SK-N-SH (cell line): ENCODE measurements at regions not wholly inside any gene's neighbourhood (a gene's known extent, or its start where the extent isn't known, plus 50 kb on each side); places are given as distances from the start of the nearest gene placed in this dataset.

Source experiments
- CTCF ChIA-PET: fragments of 300-600, 350-600 bp; formaldehyde crosslinking; extraction: SDS; loops from one replicate; lab custom pipeline; 2021; lab: Yijun Ruan, JAX
- POLR2A ChIA-PET: fragments of 350-600 bp; sonication (Branson Sonifier 250); formaldehyde crosslinking; extraction: SDS; loops from one replicate; lab custom pipeline; 2020; ENCODE audit warnings: antibody characterized with exemption, inconsistent platforms; lab: Yijun Ruan, JAX
- DNase-seq: peaks from one replicate; pipeline ENCODE4 v3.0.0; 2012
- H2AFZ ChIP-seq: fragments of 200-600 bp; sonication (generic); 2 replicates; pipeline ENCODE4 v1.8.1; 2016; ENCODE audit warnings: antibody characterized with exemption, mild to moderate bottlenecking, low read depth
- H3F3A ChIP-seq: fragments of 200-600 bp; sonication (generic); replicated peaks from 2 replicates; pipeline ENCODE3; 2016; ENCODE audit warnings: antibody characterized with exemption, mild to moderate bottlenecking; ENCODE audit not compliant: insufficient read depth
- H3K27ac ChIP-seq, 2 experiments: fragments of 200-500 bp in 1 of 2; fragments of 200-600 bp in 1 of 2; sonication (Bioruptor generic) in 1 of 2; sonication (generic), shearing (Covaris generic) in 1 of 2; 2 replicates each; pipeline versions ENCODE4 v1.5.1 to v1.6.1; 2014 to 2016; ENCODE audit warnings: low read depth in 2 of 2, inconsistent platforms in 1 of 2, low read length in 1 of 2, mild to moderate bottlenecking in 1 of 2, mixed read lengths in 1 of 2
- H3K27me3 ChIP-seq: fragments of 200-600 bp; sonication (generic), shearing (Covaris generic); 2 replicates; pipeline ENCODE4 v1.6.1; 2016; ENCODE audit warnings: mixed run types; ENCODE audit not compliant: insufficient read depth
- H3K36me3 ChIP-seq, 2 experiments: fragments of 200-500 bp in 1 of 2; fragments of 200-600 bp in 1 of 2; sonication (Bioruptor generic) in 1 of 2; sonication (generic) in 1 of 2; replicated peaks in 1 of 2; 2 replicates each; pipeline versions ENCODE3 to v1.5.1; 2014 to 2016; ENCODE audit warnings: low read length in 1 of 2, mild to moderate bottlenecking in 1 of 2; ENCODE audit not compliant: insufficient read depth in 2 of 2, control insufficient read depth in 1 of 2
- H3K4me1 ChIP-seq, 2 experiments: fragments of 200-500 bp in 1 of 2; fragments of 200-600 bp in 1 of 2; sonication (Bioruptor generic) in 1 of 2; sonication (generic), shearing (Covaris generic) in 1 of 2; 2 replicates each; pipeline versions ENCODE4 v1.5.1 to v1.6.1; 2014 to 2016; ENCODE audit warnings: low read depth in 1 of 2, low read length in 1 of 2, mixed run types in 1 of 2; ENCODE audit not compliant: insufficient read depth in 2 of 2, control insufficient read depth in 1 of 2
- H3K4me2 ChIP-seq: fragments of 200-600 bp; sonication (generic), shearing (Covaris generic); 2 replicates; pipeline ENCODE4 v1.6.1; 2017; ENCODE audit warnings: mixed run types
- H3K4me3 ChIP-seq, 2 experiments: fragments of 200-500 bp in 1 of 2; fragments of 200-600 bp in 1 of 2; sonication (Bioruptor generic) in 1 of 2; sonication (generic), shearing (Covaris generic) in 1 of 2; 2 replicates each; pipeline versions ENCODE4 v1.5.1 to v1.8.1; 2014 to 2016; ENCODE audit warnings: low read depth in 2 of 2, inconsistent platforms in 1 of 2, low read length in 1 of 2, mild to moderate bottlenecking in 1 of 2, mixed read lengths in 1 of 2, moderate library complexity in 1 of 2
- H3K79me2 ChIP-seq: fragments of 200-600 bp; sonication (generic); 2 replicates; pipeline ENCODE4 v1.8.1; 2017; ENCODE audit warnings: mild to moderate bottlenecking; ENCODE audit not compliant: insufficient read depth
- H3K9ac ChIP-seq: fragments of 200-600 bp; sonication (generic); 2 replicates; pipeline ENCODE4 v1.6.1; 2017; ENCODE audit warnings: mixed run types
- H3K9me2 ChIP-seq: fragments of 200-600 bp; sonication (generic); 2 replicates; pipeline ENCODE4 v1.6.1; 2017; ENCODE audit warnings: mixed run types
- H3K9me3 ChIP-seq: fragments of 200-600 bp; sonication (generic); 2 replicates; pipeline ENCODE4 v1.6.1; 2017; ENCODE audit warnings: mixed run types, mild to moderate bottlenecking, moderate library complexity
- H4K20me1 ChIP-seq: fragments of 200-600 bp; sonication (generic); 2 replicates; pipeline ENCODE4 v1.6.1; 2017; ENCODE audit warnings: mild to moderate bottlenecking, mixed run types; ENCODE audit not compliant: insufficient read depth
- CHD2 ChIP-seq: fragments of 150-350 bp; IDR thresholded peaks from 2 replicates; pipeline ENCODE4 v1.6.1; 2018; ENCODE audit warnings: low read length; ENCODE audit not compliant: partially characterized antibody
- EP300 ChIP-seq, 2 experiments: IDR thresholded peaks; 2 replicates each; pipeline versions ENCODE4 v1.4.0 to v1.6.1; 2012; ENCODE audit warnings: borderline replicate concordance in 1 of 2, low read depth in 1 of 2, low read length in 1 of 2
- EZH2phosphoT487 ChIP-seq: fragments of 200-600 bp; sonication (generic); IDR thresholded peaks from 2 replicates; pipeline ENCODE4 v1.6.1; 2017; ENCODE audit warnings: low read depth, mixed run types, mild to moderate bottlenecking, antibody characterized with exemption, moderate library complexity, borderline replicate concordance
- FOXJ3 ChIP-seq: sonication (generic); formaldehyde crosslinking; IDR thresholded peaks from 2 replicates; pipeline ENCODE4 v1.5.1; 2020; ENCODE audit warnings: mild to moderate bottlenecking, missing genetic modification reagents
- FOXM1 ChIP-seq: IDR thresholded peaks from 2 replicates; pipeline ENCODE4 v1.4.0; 2012; ENCODE audit warnings: low read depth, mild to moderate bottlenecking
- IRF3 ChIP-seq: fragments of 150-350 bp; IDR thresholded peaks from 2 replicates; pipeline ENCODE4 v1.6.1; 2016; ENCODE audit warnings: mild to moderate bottlenecking, low read depth, low read length
- JUND ChIP-seq: IDR thresholded peaks from 2 replicates; pipeline ENCODE4 v1.4.0; 2012
- MXI1 ChIP-seq: IDR thresholded peaks from 2 replicates; pipeline ENCODE4 v1.6.1; 2012; ENCODE audit warnings: mild to moderate bottlenecking, low read depth, low read length, improper control_type of control experiment
- NFIC ChIP-seq: IDR thresholded peaks from 2 replicates; pipeline ENCODE4 v1.4.0; 2012; ENCODE audit warnings: borderline replicate concordance
- POLR2AphosphoS5 ChIP-seq: IDR thresholded peaks from 2 replicates; pipeline ENCODE4 v1.6.1; 2012; ENCODE audit warnings: low read depth, low read length
- RCOR1 ChIP-seq: fragments of 150-350 bp; IDR thresholded peaks from 2 replicates; pipeline ENCODE4 v1.6.1; 2017; ENCODE audit warnings: antibody characterized with exemption, low read length
- SIN3A ChIP-seq: IDR thresholded peaks from 2 replicates; pipeline ENCODE4 v1.6.1; 2012; ENCODE audit warnings: low read depth, mild to moderate bottlenecking, low read length, moderate library complexity, borderline replicate concordance
- SMC3 ChIP-seq: IDR thresholded peaks from 2 replicates; pipeline ENCODE4 v1.6.1; 2012; ENCODE audit warnings: low read depth, low read length, improper control_type of control experiment
- TEAD4 ChIP-seq: IDR thresholded peaks from 2 replicates; pipeline ENCODE4 v1.4.0; 2012; ENCODE audit warnings: mild to moderate bottlenecking, borderline replicate concordance; ENCODE audit not compliant: insufficient read depth
- USF1 ChIP-seq: IDR thresholded peaks from 2 replicates; pipeline ENCODE4 v1.4.0; 2012; ENCODE audit warnings: low read depth, borderline replicate concordance
- USF2 ChIP-seq: fragments of 150-350 bp; IDR thresholded peaks from 2 replicates; pipeline ENCODE4 v1.6.1; 2017; ENCODE audit warnings: antibody characterized with exemption, low read length, low read depth, borderline replicate concordance
- YY1 ChIP-seq: IDR thresholded peaks from 2 replicates; pipeline ENCODE4 v1.4.0; 2012; ENCODE audit warnings: low read depth, mild to moderate bottlenecking
- WGBS: methylation state at CpG from one replicate; pipeline ENCODE4 v1.1.6; 2017; ENCODE audit warnings: low lambda C conversion rate; 5-methylcytosine and 5-hydroxymethylcytosine counted together
- TF ChIP-seq, protein P1 (sequence below): IDR thresholded peaks from 2 replicates; pipeline ENCODE4; 2012
- TF ChIP-seq, protein P2 (sequence below): IDR thresholded peaks from 2 replicates; pipeline ENCODE4 v1.4.0; 2012; ENCODE audit warnings: low read depth
- TF ChIP-seq, protein P3 (sequence below): IDR thresholded peaks from 2 replicates; pipeline ENCODE4 v1.4.0; 2012; ENCODE audit warnings: low read depth, borderline replicate concordance

DNA sequence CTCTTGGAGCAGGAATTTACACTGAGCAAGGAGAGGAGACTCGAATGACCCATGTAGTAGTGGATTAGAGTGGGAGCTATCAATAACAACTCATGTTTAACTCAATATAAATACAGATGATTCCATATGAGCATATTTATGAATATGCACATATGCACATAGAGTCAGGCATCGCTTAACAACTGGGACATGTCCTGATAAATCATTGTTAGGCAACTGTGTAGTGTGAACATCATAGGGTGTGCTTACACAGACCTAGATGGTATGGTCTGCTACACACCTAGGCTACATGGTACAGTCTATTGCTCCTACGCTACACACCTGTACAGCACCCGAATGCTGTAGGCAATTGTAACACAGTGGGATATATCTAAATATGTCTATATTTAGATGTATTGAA lies 75.9 kb upstream of the RALGAPA2 start:
- Histone ChIP-seq H2AFZ (no peak overlapping the region), H3K9ac (no peak overlapping the region), H3K27ac (no peak overlapping the region), H3K4me3 (no peak overlapping the region), H3K9me2 (no peaks in the 10 kb centered on the region), H3K9me3 (no peaks in the 10 kb centered on the region), H4K20me1 (no peaks in the 10 kb centered on the region), H3K27me3 (peaks cover 29% of the 10 kb centered on the region; the same call in 1 of the 2 replicates), H3K4me1 (no peaks in the 10 kb centered on the region), H3K36me3 (no peaks in the 10 kb centered on the region), H3F3A (no peaks in the 10 kb centered on the region), H3K79me2 (no peaks in the 10 kb centered on the region), H3K4me2 (no peak overlapping the region)
- 0% methylated on average over 4 of the region's 4 CpGs for WGBS
- CTCF ChIA-PET: interaction anchor here (0.6 kb wide), 1 partner anchor 19 kb away, joined by 3 read pairs; no protein-coding TSS in a partner anchor
- DNase-seq: no peak
- TF ChIP-seq TEAD4: no peak
- no peak for TF ChIP-seq YY1
- no peak for TF ChIP-seq RCOR1
- TF ChIP-seq NFIC: no peak
- no peak for TF ChIP-seq IRF3
- TF ChIP-seq SMC3: no peak
- no peak for TF ChIP-seq POLR2AphosphoS5
- TF ChIP-seq EZH2phosphoT487: no peak
- TF ChIP-seq FOXM1: no peak
- TF ChIP-seq, protein P1, sequence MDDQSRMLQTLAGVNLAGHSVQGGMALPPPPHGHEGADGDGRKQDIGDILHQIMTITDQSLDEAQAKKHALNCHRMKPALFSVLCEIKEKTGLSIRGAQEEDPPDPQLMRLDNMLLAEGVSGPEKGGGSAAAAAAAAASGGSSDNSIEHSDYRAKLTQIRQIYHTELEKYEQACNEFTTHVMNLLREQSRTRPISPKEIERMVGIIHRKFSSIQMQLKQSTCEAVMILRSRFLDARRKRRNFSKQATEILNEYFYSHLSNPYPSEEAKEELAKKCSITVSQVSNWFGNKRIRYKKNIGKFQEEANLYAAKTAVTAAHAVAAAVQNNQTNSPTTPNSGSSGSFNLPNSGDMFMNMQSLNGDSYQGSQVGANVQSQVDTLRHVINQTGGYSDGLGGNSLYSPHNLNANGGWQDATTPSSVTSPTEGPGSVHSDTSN: no peak
- no peak for TF ChIP-seq FOXJ3 (CRISPR knock-in tag)
- TF ChIP-seq SIN3A: no peak
- TF ChIP-seq EP300 (IDR thresholded peaks at IDR 0.05; ENCODE audit: borderline replicate concordance in 1 of 2, low read depth in 1 of 2, low read length in 1 of 2): no peak
- TF ChIP-seq, protein P2, sequence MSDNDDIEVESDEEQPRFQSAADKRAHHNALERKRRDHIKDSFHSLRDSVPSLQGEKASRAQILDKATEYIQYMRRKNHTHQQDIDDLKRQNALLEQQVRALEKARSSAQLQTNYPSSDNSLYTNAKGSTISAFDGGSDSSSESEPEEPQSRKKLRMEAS: no peak
- TF ChIP-seq USF1: no peak
- POLR2A ChIA-PET: no interaction called here

GRCh38 chr20:20786428-20786827 lies 74.0 kb upstream of the RALGAPA2 start:
- Histone ChIP-seq H3K4me2 (no peak overlapping the region), H3K27me3 (peaks cover 12% of the 10 kb centered on the region; the same call in 1 of the 2 replicates), H3K27ac (no peak overlapping the region), H3K4me1 (no peaks in the 10 kb centered on the region), H3K9ac (no peak overlapping the region), H4K20me1 (no peaks in the 10 kb centered on the region), H3K9me2 (no peaks in the 10 kb centered on the region), H3K79me2 (no peaks in the 10 kb centered on the region), H2AFZ (no peak overlapping the region), H3K4me3 (no peak overlapping the region), H3K9me3 (no peaks in the 10 kb centered on the region), H3F3A (no peaks in the 10 kb centered on the region), H3K36me3 (no peaks in the 10 kb centered on the region)
- ChIA-PET CTCF (interaction anchor here (0.6 to 0.9 kb wide), 2 partner anchors 11 to 995 kb away, joined by 3 read pairs; no protein-coding TSS in a partner anchor), POLR2A (no interaction called here)
- 5% methylated on average over 2 of the region's 2 CpGs for WGBS
- DNase-seq: no peak
- TF ChIP-seq RCOR1 (no peak), EP300 (IDR thresholded peaks at IDR 0.05; ENCODE audit: borderline replicate concordance in 1 of 2, low read depth in 1 of 2, low read length in 1 of 2) (no peak), USF2 (no peak), JUND (no peak), TEAD4 (no peak), FOXJ3 (CRISPR knock-in tag) (no peak), CHD2 (no peak), MXI1 (no peak), FOXM1 (no peak)
- TF ChIP-seq, protein P1: no peak
- TF ChIP-seq, protein P3, sequence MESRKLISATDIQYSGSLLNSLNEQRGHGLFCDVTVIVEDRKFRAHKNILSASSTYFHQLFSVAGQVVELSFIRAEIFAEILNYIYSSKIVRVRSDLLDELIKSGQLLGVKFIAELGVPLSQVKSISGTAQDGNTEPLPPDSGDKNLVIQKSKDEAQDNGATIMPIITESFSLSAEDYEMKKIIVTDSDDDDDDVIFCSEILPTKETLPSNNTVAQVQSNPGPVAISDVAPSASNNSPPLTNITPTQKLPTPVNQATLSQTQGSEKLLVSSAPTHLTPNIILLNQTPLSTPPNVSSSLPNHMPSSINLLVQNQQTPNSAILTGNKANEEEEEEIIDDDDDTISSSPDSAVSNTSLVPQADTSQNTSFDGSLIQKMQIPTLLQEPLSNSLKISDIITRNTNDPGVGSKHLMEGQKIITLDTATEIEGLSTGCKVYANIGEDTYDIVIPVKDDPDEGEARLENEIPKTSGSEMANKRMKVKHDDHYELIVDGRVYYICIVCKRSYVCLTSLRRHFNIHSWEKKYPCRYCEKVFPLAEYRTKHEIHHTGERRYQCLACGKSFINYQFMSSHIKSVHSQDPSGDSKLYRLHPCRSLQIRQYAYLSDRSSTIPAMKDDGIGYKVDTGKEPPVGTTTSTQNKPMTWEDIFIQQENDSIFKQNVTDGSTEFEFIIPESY: no peak
